Esophagus squamous epithelium (tissue), 4 donors: ENCODE measurements at regions not wholly inside any gene's neighbourhood (a gene's known extent, or its start where the extent isn't known, plus 50 kb on each side); places are given as distances from the start of the nearest gene placed in this dataset.

Source experiments
- POLR2A ChIP-seq, 4 donors: fragments of 450-650 bp; IDR thresholded peaks; one replicate each; pipeline ENCODE4 v1.6.1; 2017; ENCODE audit warnings: antibody characterized with exemption in 4 of 4, mild to moderate bottlenecking in 4 of 4, moderate library complexity in 3 of 4
- TF ChIP-seq, protein P1 (sequence below), 6 experiments: fragments of 450-650 bp in 4 of 6; fragments of 200-600 bp in 2 of 6; sonication (generic) in 2 of 6; IDR thresholded peaks; one replicate each; pipeline ENCODE4 v1.5.1; 2016 to 2019; ENCODE audit warnings: antibody characterized with exemption in 6 of 6, mild to moderate bottlenecking in 4 of 6, moderate library complexity in 4 of 6

DNA sequence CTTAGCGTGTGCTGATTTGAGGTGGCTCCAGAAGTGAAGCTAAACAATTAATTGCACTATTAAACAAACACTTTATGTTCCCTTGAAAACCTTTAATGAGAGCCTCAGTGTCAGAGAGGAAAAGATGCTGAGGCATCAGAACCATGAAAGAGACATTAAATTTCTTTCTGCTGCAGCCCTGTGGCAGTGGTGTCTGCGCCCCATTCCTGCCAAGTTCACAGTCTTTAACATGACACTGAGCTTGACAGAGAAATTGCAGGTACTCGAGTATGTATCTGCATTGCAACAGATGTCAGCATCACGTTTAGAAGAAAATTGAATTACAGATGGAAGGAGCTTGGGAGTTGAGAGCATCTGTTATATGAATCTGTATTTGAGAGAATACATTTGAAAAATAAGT is 111.3 kb upstream of the CREB1 start:
- TF ChIP-seq, protein P1, sequence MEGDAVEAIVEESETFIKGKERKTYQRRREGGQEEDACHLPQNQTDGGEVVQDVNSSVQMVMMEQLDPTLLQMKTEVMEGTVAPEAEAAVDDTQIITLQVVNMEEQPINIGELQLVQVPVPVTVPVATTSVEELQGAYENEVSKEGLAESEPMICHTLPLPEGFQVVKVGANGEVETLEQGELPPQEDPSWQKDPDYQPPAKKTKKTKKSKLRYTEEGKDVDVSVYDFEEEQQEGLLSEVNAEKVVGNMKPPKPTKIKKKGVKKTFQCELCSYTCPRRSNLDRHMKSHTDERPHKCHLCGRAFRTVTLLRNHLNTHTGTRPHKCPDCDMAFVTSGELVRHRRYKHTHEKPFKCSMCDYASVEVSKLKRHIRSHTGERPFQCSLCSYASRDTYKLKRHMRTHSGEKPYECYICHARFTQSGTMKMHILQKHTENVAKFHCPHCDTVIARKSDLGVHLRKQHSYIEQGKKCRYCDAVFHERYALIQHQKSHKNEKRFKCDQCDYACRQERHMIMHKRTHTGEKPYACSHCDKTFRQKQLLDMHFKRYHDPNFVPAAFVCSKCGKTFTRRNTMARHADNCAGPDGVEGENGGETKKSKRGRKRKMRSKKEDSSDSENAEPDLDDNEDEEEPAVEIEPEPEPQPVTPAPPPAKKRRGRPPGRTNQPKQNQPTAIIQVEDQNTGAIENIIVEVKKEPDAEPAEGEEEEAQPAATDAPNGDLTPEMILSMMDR (IDR thresholded peaks at IDR 0.05): no peak
- TF ChIP-seq POLR2A (IDR thresholded peaks at IDR 0.05): no peak
